H9 (cell line): ENCODE measurements at regions not wholly inside any gene's neighbourhood (a gene's known extent, or its start where the extent isn't known, plus 50 kb on each side); places are given as distances from the start of the nearest gene placed in this dataset.

ENCODE experiments used
- DNase-seq: peaks from one replicate; pipeline ENCODE4 v3.0.0-alpha.2; 2017
- H2AFZ ChIP-seq: one replicate; pipeline ENCODE4 v1.6.1; 2013; ENCODE audit warnings: mild to moderate bottlenecking, low read length, control low read depth, moderate library complexity
- H2AK5ac ChIP-seq: 2 replicates; pipeline ENCODE4 v1.6.1; 2013; ENCODE audit warnings: low read length, control low read depth, mixed read lengths; ENCODE audit not compliant: insufficient read length
- H2BK120ac ChIP-seq: one replicate; pipeline ENCODE4 v1.6.1; 2013; ENCODE audit warnings: low read depth, mild to moderate bottlenecking, low read length, control low read depth, inconsistent platforms; ENCODE audit not compliant: poor library complexity, severe bottlenecking
- H2BK12ac ChIP-seq: 2 replicates; pipeline ENCODE4 v1.6.1; 2013; ENCODE audit warnings: low read length, control low read depth, mixed read lengths, low read depth; ENCODE audit not compliant: insufficient read length
- H2BK15ac ChIP-seq: 2 replicates; pipeline ENCODE4 v1.6.1; 2013; ENCODE audit warnings: low read depth, low read length, control low read depth
- H2BK20ac ChIP-seq: one replicate; pipeline ENCODE4 v1.6.1; 2013; ENCODE audit warnings: low read depth, mild to moderate bottlenecking, low read length, control low read depth, inconsistent platforms; ENCODE audit not compliant: poor library complexity, severe bottlenecking
- H2BK5ac ChIP-seq: 2 replicates; pipeline ENCODE4 v1.6.1; 2013; ENCODE audit warnings: low read length, control low read depth, mixed read lengths; ENCODE audit not compliant: insufficient read length
- H3K14ac ChIP-seq: 2 replicates; pipeline ENCODE4 v1.6.1; 2013; ENCODE audit warnings: low read length, control low read depth; ENCODE audit not compliant: insufficient read depth
- H3K18ac ChIP-seq: 2 replicates; pipeline ENCODE4 v1.6.1; 2013; ENCODE audit warnings: low read depth, mild to moderate bottlenecking, mixed read lengths, low read length, control low read depth; ENCODE audit not compliant: insufficient read length
- H3K23ac ChIP-seq: 2 replicates; pipeline ENCODE4 v1.6.1; 2013; ENCODE audit warnings: low read length, control low read depth, mixed read lengths, low read depth; ENCODE audit not compliant: insufficient read length
- H3K23me2 ChIP-seq: 2 replicates; pipeline ENCODE4 v1.6.1; 2013; ENCODE audit warnings: low read depth, mild to moderate bottlenecking, mixed read lengths, low read length, control low read depth; ENCODE audit not compliant: insufficient read length, poor library complexity, severe bottlenecking
- H3K27ac ChIP-seq: 2 replicates; pipeline ENCODE4 v1.5.1; 2013; ENCODE audit warnings: low read length, control low read depth, mixed read lengths, low read depth; ENCODE audit not compliant: insufficient read length
- H3K27me3 ChIP-seq: 2 replicates; pipeline ENCODE4 v1.6.1; 2013; ENCODE audit warnings: low read length, control low read depth, inconsistent platforms; ENCODE audit not compliant: insufficient read depth
- H3K4ac ChIP-seq: 2 replicates; pipeline ENCODE4 v1.6.1; 2013; ENCODE audit warnings: low read depth, mild to moderate bottlenecking, control low read depth, inconsistent platforms, low read length, moderate library complexity
- H3K4me1 ChIP-seq: 2 replicates; pipeline ENCODE4 v1.6.1; 2013; ENCODE audit warnings: low read length, control low read depth, inconsistent platforms; ENCODE audit not compliant: insufficient read depth
- H3K4me2 ChIP-seq: 2 replicates; pipeline ENCODE4 v1.6.1; 2013; ENCODE audit warnings: low read length, control low read depth, mixed read lengths; ENCODE audit not compliant: insufficient read length, insufficient read depth
- H3K56ac ChIP-seq: 2 replicates; pipeline ENCODE4 v1.6.1; 2013; ENCODE audit warnings: low read depth, mild to moderate bottlenecking, mixed read lengths, low read length, control low read depth; ENCODE audit not compliant: insufficient read length
- H3K79me1 ChIP-seq: 2 replicates; pipeline ENCODE4 v1.6.1; 2013; ENCODE audit warnings: low read depth, mild to moderate bottlenecking, moderate library complexity, low read length, control low read depth, inconsistent platforms; ENCODE audit not compliant: insufficient read depth, poor library complexity, severe bottlenecking
- H3K79me2 ChIP-seq: 2 replicates; pipeline ENCODE4 v1.6.1; 2013; ENCODE audit warnings: low read length, control low read depth, inconsistent platforms; ENCODE audit not compliant: insufficient read depth
- H3K9ac ChIP-seq: 2 replicates; pipeline ENCODE4 v1.6.1; 2013; ENCODE audit warnings: low read length, control low read depth, mixed read lengths; ENCODE audit not compliant: insufficient read length; ENCODE audit errors: extremely low read depth
- H3K9me3 ChIP-seq: one replicate; pipeline ENCODE4 v1.6.1; 2013; ENCODE audit warnings: low read depth, low read length, inconsistent platforms; ENCODE audit not compliant: control insufficient read depth
- H3T11ph ChIP-seq: one replicate; pipeline ENCODE4 v1.6.1; 2013; ENCODE audit warnings: mild to moderate bottlenecking, low read length, control low read depth, inconsistent platforms
- H4K20me1 ChIP-seq: one replicate; pipeline ENCODE4 v1.6.1; 2013; ENCODE audit not compliant: control insufficient read depth, insufficient read length, insufficient read depth
- H4K5ac ChIP-seq: 2 replicates; pipeline ENCODE4 v1.6.1; 2013; ENCODE audit warnings: low read depth, mild to moderate bottlenecking, mixed read lengths, low read length, control low read depth; ENCODE audit not compliant: insufficient read length
- H4K8ac ChIP-seq: replicated peaks from 2 replicates; pipeline ENCODE4 v1.6.1; 2013; ENCODE audit warnings: low read length, control low read depth, mixed read lengths, low read depth; ENCODE audit not compliant: insufficient read length
- H4K91ac ChIP-seq: 2 replicates; pipeline ENCODE4 v1.6.1; 2013; ENCODE audit warnings: low read depth, mild to moderate bottlenecking, moderate library complexity, mixed read lengths, low read length, control low read depth; ENCODE audit not compliant: insufficient read length
- H3K27ac Mint-ChIP-seq, 3 experiments: 2 replicates in 2 of 3; 3 replicates in 1 of 3; pipeline ENCODE4 v1.8.0; 2020 to 2021; ENCODE audit warnings: mixed read lengths in 3 of 3, mild to moderate bottlenecking in 1 of 3, moderate library complexity in 1 of 3
- H3K27me3 Mint-ChIP-seq: 2 replicates; pipeline ENCODE4 v1.8.0; 2021; ENCODE audit warnings: low read depth, mild to moderate bottlenecking, moderate library complexity, mixed read lengths
- H3K36me3 Mint-ChIP-seq, 3 experiments: 2 replicates in 2 of 3; 3 replicates in 1 of 3; pipeline ENCODE4 v1.8.0; 2020 to 2021; ENCODE audit warnings: low read depth in 3 of 3, mixed read lengths in 3 of 3; ENCODE audit not compliant: insufficient read depth in 1 of 3
- H3K4me1 Mint-ChIP-seq, 2 experiments: 2 replicates each; pipeline ENCODE4 v1.8.0; 2020; ENCODE audit warnings: mixed read lengths in 2 of 2
- H3K4me3 Mint-ChIP-seq, 2 experiments: 2 replicates in 1 of 2; 3 replicates in 1 of 2; pipeline ENCODE4 v1.8.0; 2020 to 2021; ENCODE audit warnings: mild to moderate bottlenecking in 2 of 2, mixed read lengths in 2 of 2, moderate library complexity in 1 of 2
- H3K9me3 Mint-ChIP-seq, 2 experiments: 2 replicates in 1 of 2; 3 replicates in 1 of 2; pipeline ENCODE4 v1.8.0; 2020; ENCODE audit warnings: mild to moderate bottlenecking in 2 of 2, mixed read lengths in 2 of 2, moderate library complexity in 1 of 2
- CTCF ChIP-seq: fragments of 200-600 bp; sonication (generic); conservative IDR thresholded peaks from 3 replicates; pipeline ENCODE4 v1.8.0; 2021; ENCODE audit warnings: antibody characterized with exemption, mild to moderate bottlenecking
- WGBS: extraction: QIAGEN DNeasy Blood & Tissue Kit; methylation state at CpG from one replicate; pipeline ENCODE4 v1.1.7; 2013; ENCODE audit warnings: missing lambda C conversion rate, low lambda C conversion rate, mixed read lengths; ENCODE audit not compliant: insufficient read length; ENCODE audit errors: extremely low coverage; 5-methylcytosine and 5-hydroxymethylcytosine counted together

- Mint-ChIP-seq H3K36me3 (no peaks in the 10 kb centered on the region; a peak in 2 of 7 replicates), H3K4me1 (peaks cover 3 to 8% of the 10 kb centered on the region in 2 experiments; a peak in 2 of 4 replicates), H3K9me3 (no peaks in the 10 kb centered on the region), H3K4me3 (no peak overlapping the region), H3K27ac (no peak overlapping the region), H3K27me3 (no peaks in the 10 kb centered on the region)
- Histone ChIP-seq H2BK15ac (no peak overlapping the region), H2BK120ac (no peak overlapping the region), H2AK5ac (no peak overlapping the region), H2BK5ac (no peak overlapping the region), H3K9me3 (no peaks in the 10 kb centered on the region), H3K14ac (no peak overlapping the region), H2BK20ac (no peak overlapping the region), H3K79me2 (no peaks in the 10 kb centered on the region), H4K20me1 (no peaks in the 10 kb centered on the region), H4K8ac (no peak overlapping the region), H3K23me2 (no peaks in the 10 kb centered on the region), H3K4me1 (no peaks in the 10 kb centered on the region), H3K9ac (no peak overlapping the region), H3K4ac (no peak overlapping the region), H3K79me1 (no peaks in the 10 kb centered on the region), H3K27ac (no peak overlapping the region), H3K27me3 (no peaks in the 10 kb centered on the region), H4K91ac (no peak overlapping the region), H3K56ac (no peak overlapping the region), H4K5ac (no peak overlapping the region), H3K4me2 (no peak overlapping the region), H3K18ac (no peak overlapping the region), H2BK12ac (no peak overlapping the region), H3K23ac (no peak overlapping the region), H3T11ph (no peak overlapping the region), H2AFZ (no peak overlapping the region)
- no peak for TF ChIP-seq CTCF
- WGBS, result no CpG with 5 or more reads among the region's 1 CpG
- DNase-seq, result no peak
Observed at GRCh38 chr5:165030971-165031370, 1525.6 kb downstream of the MAT2B start.
